ENCODE measurements at regions not wholly inside any gene's neighbourhood (a gene's known extent, or its start where the extent isn't known, plus 50 kb on each side); places are given as distances from the start of the nearest gene placed in this dataset.

GRCh38 chr9:73684601-73685000 lies 532.9 kb downstream of the ANXA1 start:
- CTCF ChIA-PET = interaction anchor here (0.9 to 1.4 kb wide), 2 partner anchors 886 to 959 kb away, joined by 4 read pairs; no protein-coding TSS in a partner anchor
- no peaks in the 10 kb centered on the region for H3K9me1 ChIP-seq (replicated peaks; ENCODE audit: control insufficient read depth, extremely low read depth, insufficient read depth, low read length)
- H3K27me3 ChIP-seq (ENCODE audit: control insufficient read depth in 2 of 2, insufficient read depth in 2 of 2, low read length in 2 of 2) = no peaks in the 10 kb centered on the region
- no peak overlapping the region for H2AFZ ChIP-seq (ENCODE audit: low read depth, low read length)
- H3K4me2 ChIP-seq (ENCODE audit: insufficient read depth, low read length) = no peak overlapping the region
- dilution Hi-C loops (cut with MboI; ENCODE audit: extremely low pct_ligation_motif_present, low sequenced_read_pairs) (no loop called here), intact Hi-C loops (cut with micrococcal nuclease) (loop anchor here (5.0 kb wide), 2 partner anchors 963 to 1058 kb away; no protein-coding TSS in a partner anchor)
- no peak for FAIRE-seq
- H3K4me3 ChIP-seq (replicated peaks in 1 of 3; ENCODE audit: insufficient read depth in 1 of 3, low read depth in 1 of 3, low read length in 3 of 3) = no peak overlapping the region
- POLR2A ChIA-PET = no interaction called here
- TF ChIP-seq CTCF (IDR thresholded peaks at IDR 0.05; ENCODE audit: extremely low read depth in 1 of 2, insufficient read depth in 1 of 2, low read depth in 1 of 2, low read length in 2 of 2) (no peak), FOS (IDR thresholded peaks at IDR 0.05; ENCODE audit: borderline replicate concordance, insufficient read depth, low read length) (no peak), JUN (IDR thresholded peaks at IDR 0.05; ENCODE audit: borderline replicate concordance, insufficient read depth, insufficient read length, low read depth) (no peak), MYC (IDR thresholded peaks at IDR 0.05; ENCODE audit: low read depth, low read length) (no peak), POLR2AphosphoS5 (IDR thresholded peaks at IDR 0.05; ENCODE audit: insufficient read depth, low read depth, low read length) (no peak), POLR2A (IDR thresholded peaks at IDR 0.05; ENCODE audit: low read depth, low read length) (no peak), EZH2 (IDR thresholded peaks at IDR 0.05; ENCODE audit: borderline replicate concordance, low read depth, low read length, severe bottlenecking) (no peak), GATA2 (IDR thresholded peaks at IDR 0.05; ENCODE audit: insufficient read depth, insufficient read length, low read depth, low read length) (no peak), MAX (IDR thresholded peaks at IDR 0.05; ENCODE audit: insufficient read depth, insufficient read length) (no peak)
- no peaks in the 10 kb centered on the region for H3K79me2 ChIP-seq (ENCODE audit: control insufficient read depth, insufficient read depth, low read length)
- no peaks in the 10 kb centered on the region for H3K9me3 ChIP-seq (replicated peaks; ENCODE audit: control insufficient read depth, insufficient read depth, low read length)
- no peaks in the 10 kb centered on the region for H3K36me3 ChIP-seq (ENCODE audit: control insufficient read depth in 2 of 2, extremely low read depth in 1 of 2, insufficient read depth in 2 of 2, low read length in 2 of 2)
- H3K4me1 ChIP-seq (ENCODE audit: control insufficient read depth, extremely low read depth, insufficient read depth, low read length) = no peaks in the 10 kb centered on the region
- no peak overlapping the region for H3K27ac ChIP-seq (ENCODE audit: insufficient read depth, low read depth, low read length)
- BruUV-seq (replicated peaks) = no TSS peak
- H4K20me1 ChIP-seq (replicated peaks; ENCODE audit: control insufficient read depth, extremely low read depth, insufficient read depth, low read length) = no peaks in the 10 kb centered on the region
- no peak for DNase-seq (ENCODE audit: low read depth, low spot score)
- no peak overlapping the region for H3K9ac ChIP-seq (replicated peaks; ENCODE audit: extremely low read depth, insufficient read depth, low read length)

Data from endothelial cell of umbilical vein (primary cell).